Stomach smooth muscle (tissue), 2 donors: ENCODE measurements at regions not wholly inside any gene's neighbourhood (a gene's known extent, or its start where the extent isn't known, plus 50 kb on each side); places are given as distances from the start of the nearest gene placed in this dataset.
"Not testable (repeated sequence)": the region's sequence is repeated elsewhere in the genome, so short reads cannot be mapped to it uniquely, and the experiment has no call there.

Source experiments
- H3K27ac ChIP-seq: one replicate; pipeline ENCODE4 v1.7.0; 2013; ENCODE audit warnings: mild to moderate bottlenecking, low read length, inconsistent platforms
- H3K27me3 ChIP-seq, 2 donors: one replicate each; pipeline ENCODE4 v1.7.0; 2013; ENCODE audit warnings: low read length in 2 of 2; ENCODE audit not compliant: insufficient read depth in 2 of 2, control insufficient read depth in 1 of 2
- H3K36me3 ChIP-seq, 2 donors: one replicate each; pipeline ENCODE4 v1.7.0; 2013; ENCODE audit warnings: low read length in 2 of 2; ENCODE audit not compliant: control insufficient read depth in 2 of 2, insufficient read depth in 2 of 2
- H3K4me1 ChIP-seq: one replicate; pipeline ENCODE4 v1.7.0; 2013; ENCODE audit warnings: low read length; ENCODE audit not compliant: control insufficient read depth, insufficient read depth
- H3K4me3 ChIP-seq, 2 donors: one replicate each; pipeline ENCODE4 v1.7.0; 2013; ENCODE audit warnings: low read length in 2 of 2
- H3K9ac ChIP-seq, 2 donors: one replicate each; pipeline ENCODE4 v1.7.0; 2013; ENCODE audit warnings: low read length in 2 of 2, mild to moderate bottlenecking in 1 of 2
- H3K9me3 ChIP-seq, 2 donors: one replicate each; pipeline ENCODE4 v1.7.0; 2013; ENCODE audit warnings: low read length in 2 of 2; ENCODE audit not compliant: control insufficient read depth in 2 of 2
- donor health status: healthy.
- donor health status: Pancreatic carcinoma.

DNA sequence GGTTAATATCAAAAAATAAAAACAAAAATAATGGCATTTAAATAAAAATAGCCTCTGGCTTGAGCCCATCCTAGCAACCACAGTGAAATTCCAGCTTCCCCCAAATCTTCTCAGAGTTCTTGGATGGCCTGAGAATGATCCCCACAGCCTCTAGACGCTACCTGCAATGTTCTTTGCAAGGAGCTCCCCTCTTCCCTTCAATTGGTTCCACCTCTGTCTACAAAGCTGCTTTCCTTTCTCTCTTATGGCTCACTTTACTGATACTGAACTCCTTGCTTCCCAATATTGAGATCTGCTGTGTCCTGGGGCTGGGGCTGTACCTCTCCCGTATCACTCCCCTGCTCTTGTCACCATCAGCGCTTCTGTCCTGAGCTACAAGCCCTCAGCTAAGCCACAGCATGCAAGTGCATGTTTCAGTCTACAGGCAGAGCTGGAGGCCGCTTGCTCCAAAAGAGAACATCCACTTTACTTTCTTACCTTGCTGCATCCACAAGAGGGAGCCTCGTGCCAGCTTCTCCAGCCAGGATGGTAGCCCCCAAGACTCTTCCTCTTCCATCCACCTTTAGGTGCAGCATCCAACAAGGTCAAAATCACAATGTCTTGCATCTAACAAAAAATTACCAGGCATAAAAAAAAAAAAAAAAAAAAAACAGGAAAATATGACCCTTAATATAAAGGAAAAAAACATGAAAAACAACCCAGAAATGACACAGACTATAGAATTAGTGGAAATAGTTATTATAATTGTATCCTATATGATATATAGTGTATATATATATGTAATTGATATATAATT lies 57.4 kb upstream of the PRSS3 start:
- Histone ChIP-seq H3K4me3 (no peak overlapping the region), H3K27me3 (peaks cover 0 to 2% of the 10 kb centered on the region in 2 donors), H3K4me1 (no peaks in the 10 kb centered on the region), H3K27ac (no peak overlapping the region), H3K36me3 (no peaks in the 10 kb centered on the region), H3K9me3 (no peaks in the 10 kb centered on the region), H3K9ac (no peak overlapping the region)

DNA sequence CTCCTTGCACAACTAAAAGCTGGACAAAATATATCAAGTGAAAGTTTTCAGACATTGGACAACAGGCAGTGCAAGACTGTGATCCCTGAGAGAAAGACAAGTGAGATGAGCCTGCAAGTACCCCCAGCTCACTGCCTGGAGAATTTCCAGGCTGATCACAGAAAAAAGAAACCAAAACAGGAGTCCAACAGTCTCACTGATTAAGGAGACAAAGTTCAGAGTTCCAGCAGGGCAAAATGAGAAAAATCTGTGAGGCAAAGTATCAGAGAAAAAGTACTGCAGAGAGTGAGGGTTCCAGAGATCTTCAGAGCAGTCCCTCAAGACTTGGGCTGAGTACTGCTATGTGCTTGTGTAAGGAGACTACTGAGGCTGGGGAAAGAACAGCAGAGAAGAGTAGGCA lies 56.0 kb upstream of the PRSS3 start:
- Histone ChIP-seq H3K9ac (no peak overlapping the region), H3K4me3 (no peak overlapping the region), H3K27me3 (peaks cover 0 to 2% of the 10 kb centered on the region in 2 donors), H3K36me3 (no peaks in the 10 kb centered on the region), H3K27ac (no peak overlapping the region), H3K9me3 (no peaks in the 10 kb centered on the region), H3K4me1 (no peaks in the 10 kb centered on the region)

- no peaks in the 10 kb centered on the region for H3K9me3 ChIP-seq
- no peak overlapping the region for H3K27ac ChIP-seq
- H3K9ac ChIP-seq = no peak overlapping the region
- no peaks in the 10 kb centered on the region for H3K36me3 ChIP-seq
- no peaks in the 10 kb centered on the region for H3K4me1 ChIP-seq
- H3K4me3 ChIP-seq = no peak overlapping the region
- no peaks in the 10 kb centered on the region for H3K27me3 ChIP-seq
These were observed 55.3 kb upstream of the PRSS3 start for GRCh38 chr9:33740075-33740474.

DNA sequence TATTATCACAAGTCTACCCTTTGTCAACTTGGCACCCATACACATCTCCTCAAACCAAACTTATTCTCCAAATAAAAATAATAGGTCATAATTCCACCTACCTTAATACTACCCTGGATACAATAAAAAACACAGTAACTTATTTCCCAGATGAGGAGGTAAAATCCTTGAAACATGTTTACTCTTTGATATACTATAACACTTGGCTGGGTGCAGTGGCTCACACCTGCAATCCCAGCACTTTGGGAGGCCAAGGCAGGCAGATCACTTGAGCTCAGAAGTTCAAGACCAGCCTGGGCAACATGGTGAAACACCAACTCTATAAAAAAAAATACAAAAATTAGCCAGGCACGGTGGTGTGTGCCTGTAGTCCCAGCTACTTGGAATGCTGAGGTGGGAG lies 54.4 kb upstream of the PRSS3 start:
- not testable (repeated sequence) for H3K4me3 ChIP-seq, H3K27me3 ChIP-seq, H3K9me3 ChIP-seq, H3K4me1 ChIP-seq, H3K36me3 ChIP-seq, H3K27ac ChIP-seq, H3K9ac ChIP-seq

DNA sequence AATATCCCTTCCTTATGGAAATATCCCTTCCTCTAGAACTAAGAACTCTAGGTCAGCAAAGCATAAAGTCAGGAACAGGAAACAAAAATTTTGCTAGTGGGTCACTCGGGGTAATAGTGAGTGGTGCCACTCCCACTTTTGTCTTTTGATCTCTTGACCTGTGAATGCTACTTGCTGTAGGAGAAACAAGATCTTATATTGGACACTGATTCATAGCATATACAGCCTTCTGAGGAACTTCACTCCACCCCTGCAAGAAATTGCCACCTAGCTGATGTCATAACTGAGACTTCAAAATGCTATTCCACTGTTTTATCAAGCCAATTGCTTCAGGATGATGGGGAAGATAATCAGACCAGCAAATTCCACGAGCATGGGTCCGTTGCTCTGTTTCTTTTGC lies 53.3 kb upstream of the PRSS3 start:
- H3K27me3 ChIP-seq = no peaks in the 10 kb centered on the region
- H3K36me3 ChIP-seq = no peaks in the 10 kb centered on the region
- no peaks in the 10 kb centered on the region for H3K4me1 ChIP-seq
- no peaks in the 10 kb centered on the region for H3K9me3 ChIP-seq
- H3K27ac ChIP-seq = no peak overlapping the region
- H3K9ac ChIP-seq = no peak overlapping the region
- H3K4me3 ChIP-seq = no peak overlapping the region

- no peak overlapping the region for H3K4me3 ChIP-seq
- no peak overlapping the region for H3K27ac ChIP-seq
- no peaks in the 10 kb centered on the region for H3K4me1 ChIP-seq
These were observed 52.8 kb upstream of the PRSS3 start for GRCh38 chr9:33742519-33742918.

More at GRCh38 chr9:33742519-33742918, 52.8 kb upstream of the PRSS3 start:
- Histone ChIP-seq H3K27me3 (no peaks in the 10 kb centered on the region), H3K36me3 (no peaks in the 10 kb centered on the region), H3K9me3 (no peaks in the 10 kb centered on the region), H3K9ac (no peak overlapping the region)
